ENCODE measurements at regions not wholly inside any gene's neighbourhood (a gene's known extent, or its start where the extent isn't known, plus 50 kb on each side); places are given as distances from the start of the nearest gene placed in this dataset.

DNA sequence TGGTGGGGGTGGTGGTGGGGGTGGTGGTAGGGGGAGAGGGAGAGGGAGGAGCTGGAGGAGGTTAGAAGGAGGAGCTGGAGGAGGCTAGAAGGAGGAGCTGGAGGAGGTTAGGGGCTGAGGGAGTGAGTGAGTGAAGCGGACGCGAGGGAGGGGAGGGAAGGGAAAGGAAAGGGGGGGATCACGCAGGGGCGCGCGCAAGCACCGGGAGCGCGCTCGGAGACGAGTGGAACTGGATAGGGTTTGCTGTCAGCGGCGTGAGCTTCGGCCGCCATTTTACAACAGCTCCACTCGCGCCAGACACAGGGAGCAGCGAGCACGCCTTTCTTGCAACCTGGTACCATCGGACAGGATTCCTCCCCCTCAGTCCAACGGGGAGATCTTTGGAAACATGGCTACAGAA is 90.5 kb upstream of the FERMT1 start:
- Histone ChIP-seq H3K4me3 (no peak overlapping the region), H3K9me3 (no peaks in the 10 kb centered on the region), H3K4me1 (no peaks in the 10 kb centered on the region), H3K36me3 (no peaks in the 10 kb centered on the region), H3K27me3 (no peaks in the 10 kb centered on the region), H3K27ac (no peak overlapping the region)
- TF ChIP-seq, protein P1, sequence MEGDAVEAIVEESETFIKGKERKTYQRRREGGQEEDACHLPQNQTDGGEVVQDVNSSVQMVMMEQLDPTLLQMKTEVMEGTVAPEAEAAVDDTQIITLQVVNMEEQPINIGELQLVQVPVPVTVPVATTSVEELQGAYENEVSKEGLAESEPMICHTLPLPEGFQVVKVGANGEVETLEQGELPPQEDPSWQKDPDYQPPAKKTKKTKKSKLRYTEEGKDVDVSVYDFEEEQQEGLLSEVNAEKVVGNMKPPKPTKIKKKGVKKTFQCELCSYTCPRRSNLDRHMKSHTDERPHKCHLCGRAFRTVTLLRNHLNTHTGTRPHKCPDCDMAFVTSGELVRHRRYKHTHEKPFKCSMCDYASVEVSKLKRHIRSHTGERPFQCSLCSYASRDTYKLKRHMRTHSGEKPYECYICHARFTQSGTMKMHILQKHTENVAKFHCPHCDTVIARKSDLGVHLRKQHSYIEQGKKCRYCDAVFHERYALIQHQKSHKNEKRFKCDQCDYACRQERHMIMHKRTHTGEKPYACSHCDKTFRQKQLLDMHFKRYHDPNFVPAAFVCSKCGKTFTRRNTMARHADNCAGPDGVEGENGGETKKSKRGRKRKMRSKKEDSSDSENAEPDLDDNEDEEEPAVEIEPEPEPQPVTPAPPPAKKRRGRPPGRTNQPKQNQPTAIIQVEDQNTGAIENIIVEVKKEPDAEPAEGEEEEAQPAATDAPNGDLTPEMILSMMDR (IDR thresholded peaks at IDR 0.05), result no peak
- TF ChIP-seq POLR2A (IDR thresholded peaks at IDR 0.05), result no peak
- TF ChIP-seq POLR2AphosphoS5 (IDR thresholded peaks at IDR 0.05; ENCODE audit: insufficient read depth in 1 of 2, low read depth in 1 of 2), result no peak
- intact Hi-C loops (cut with DNase I), result no loop called here
- DNase-seq (ENCODE audit: extremely low spot score in 2 of 2), result no peak

DNA sequence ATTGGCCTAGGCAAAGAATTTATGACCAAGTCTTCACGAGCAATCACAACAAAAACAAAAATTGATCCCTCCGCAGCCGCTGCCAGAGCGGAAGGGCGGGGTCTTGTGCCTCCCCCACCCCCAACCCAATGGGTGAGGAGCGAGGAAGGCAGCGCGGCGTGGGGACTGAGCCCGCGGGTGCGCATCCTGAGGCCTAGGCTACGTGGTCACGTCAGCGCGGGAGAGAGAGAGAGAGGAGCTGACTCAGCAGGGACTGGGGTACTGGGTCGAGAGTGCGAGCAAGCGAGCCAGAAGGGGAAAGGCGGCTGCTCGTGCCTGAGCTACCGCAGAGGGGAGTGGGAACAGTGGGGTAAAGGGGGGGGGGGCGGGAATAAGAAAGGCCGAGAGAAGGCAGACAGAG is 90.1 kb upstream of the FERMT1 start:
- no peak for DNase-seq (ENCODE audit: extremely low spot score in 2 of 2)
- H3K4me1 ChIP-seq, result no peaks in the 10 kb centered on the region
- H3K36me3 ChIP-seq, result no peaks in the 10 kb centered on the region
- H3K4me3 ChIP-seq, result no peak overlapping the region
- intact Hi-C loops (cut with DNase I), result no loop called here
- no peaks in the 10 kb centered on the region for H3K9me3 ChIP-seq
- TF ChIP-seq, protein P1 (IDR thresholded peaks at IDR 0.05), result no peak
- TF ChIP-seq POLR2A (IDR thresholded peaks at IDR 0.05) (no peak), POLR2AphosphoS5 (IDR thresholded peaks at IDR 0.05; ENCODE audit: insufficient read depth in 1 of 2, low read depth in 1 of 2) (no peak)
- no peaks in the 10 kb centered on the region for H3K27me3 ChIP-seq
- no peak overlapping the region for H3K27ac ChIP-seq

GRCh38 chr20:6209093-6209492 is 86.3 kb upstream of the FERMT1 start:
- TF ChIP-seq, protein P1 (IDR thresholded peaks at IDR 0.05), result no peak
- TF ChIP-seq POLR2A (IDR thresholded peaks at IDR 0.05) (no peak), POLR2AphosphoS5 (IDR thresholded peaks at IDR 0.05; ENCODE audit: insufficient read depth in 1 of 2, low read depth in 1 of 2) (no peak)
- Histone ChIP-seq H3K27ac (no peak overlapping the region), H3K36me3 (no peaks in the 10 kb centered on the region), H3K9me3 (no peaks in the 10 kb centered on the region), H3K4me3 (no peak overlapping the region), H3K27me3 (no peaks in the 10 kb centered on the region), H3K4me1 (no peaks in the 10 kb centered on the region)
- no peak for DNase-seq (ENCODE audit: extremely low spot score in 2 of 2)
- intact Hi-C loops (cut with DNase I), result no loop called here

DNA sequence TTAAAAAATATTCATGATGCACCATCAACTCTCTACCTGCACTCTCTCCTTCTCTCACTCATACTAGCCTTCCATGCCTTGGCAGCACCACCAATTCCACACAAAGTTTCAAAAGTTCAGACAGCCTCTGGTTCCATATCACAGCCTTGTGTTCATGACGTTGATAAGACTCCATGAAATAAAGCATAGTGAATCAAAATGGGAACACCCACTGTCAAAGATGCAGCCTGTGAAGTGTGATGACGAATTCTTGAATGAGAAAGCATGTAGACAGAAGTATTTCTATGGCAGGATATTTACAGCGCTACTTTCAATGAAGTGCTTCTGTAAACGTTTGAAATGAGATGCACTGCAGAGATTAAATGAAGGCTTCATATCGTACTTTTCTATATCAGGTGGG is 77.3 kb upstream of the FERMT1 start:
- intact Hi-C loops (cut with DNase I), result no loop called here
- Histone ChIP-seq H3K27ac (no peak overlapping the region), H3K36me3 (no peaks in the 10 kb centered on the region), H3K4me1 (no peaks in the 10 kb centered on the region), H3K9me3 (no peaks in the 10 kb centered on the region), H3K27me3 (no peaks in the 10 kb centered on the region), H3K4me3 (no peak overlapping the region)
- no peak for DNase-seq (ENCODE audit: extremely low spot score in 2 of 2)
- TF ChIP-seq, protein P1 (IDR thresholded peaks at IDR 0.05), result no peak
- TF ChIP-seq POLR2AphosphoS5 (IDR thresholded peaks at IDR 0.05; ENCODE audit: insufficient read depth in 1 of 2, low read depth in 1 of 2), result no peak
- no peak for TF ChIP-seq POLR2A (IDR thresholded peaks at IDR 0.05)

DNA sequence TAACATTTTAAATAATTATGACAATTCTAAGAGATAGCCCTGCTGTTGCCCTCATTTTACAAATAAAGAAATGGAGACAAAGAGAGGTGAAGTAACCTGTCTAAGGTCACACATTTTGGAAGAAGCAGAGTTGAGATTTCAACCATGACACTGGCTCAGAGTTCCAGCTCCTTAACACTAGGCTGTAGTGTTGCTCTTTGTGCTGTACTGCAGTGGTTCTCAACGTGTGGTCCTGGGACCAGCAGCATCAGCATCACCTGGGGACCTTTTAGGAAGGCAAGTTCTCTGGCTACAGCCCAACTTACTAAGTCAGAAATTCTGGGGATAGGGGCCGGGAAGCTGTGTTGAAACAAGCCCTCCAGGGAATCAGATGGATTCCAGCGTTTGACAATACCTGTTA is 62.4 kb upstream of the FERMT1 start:
- H3K4me1 ChIP-seq, result no peaks in the 10 kb centered on the region
- no peak for DNase-seq (ENCODE audit: extremely low spot score in 2 of 2)
- no peak overlapping the region for H3K27ac ChIP-seq
- no peaks in the 10 kb centered on the region for H3K36me3 ChIP-seq
- no peak overlapping the region for H3K4me3 ChIP-seq
- no peaks in the 10 kb centered on the region for H3K27me3 ChIP-seq
- intact Hi-C loops (cut with DNase I), result no loop called here
- TF ChIP-seq, protein P1 (IDR thresholded peaks at IDR 0.05), result no peak
- TF ChIP-seq POLR2A (IDR thresholded peaks at IDR 0.05) (no peak), POLR2AphosphoS5 (IDR thresholded peaks at IDR 0.05; ENCODE audit: insufficient read depth in 1 of 2, low read depth in 1 of 2) (no peak)
- no peaks in the 10 kb centered on the region for H3K9me3 ChIP-seq

Measured in vagina (tissue), 2 donors.